ENCODE measurements at regions not wholly inside any gene's neighbourhood (a gene's known extent, or its start where the extent isn't known, plus 50 kb on each side); places are given as distances from the start of the nearest gene placed in this dataset.
"Not testable (repeated sequence)": the region's sequence is repeated elsewhere in the genome, so short reads cannot be mapped to it uniquely, and the experiment has no call there.

DNA sequence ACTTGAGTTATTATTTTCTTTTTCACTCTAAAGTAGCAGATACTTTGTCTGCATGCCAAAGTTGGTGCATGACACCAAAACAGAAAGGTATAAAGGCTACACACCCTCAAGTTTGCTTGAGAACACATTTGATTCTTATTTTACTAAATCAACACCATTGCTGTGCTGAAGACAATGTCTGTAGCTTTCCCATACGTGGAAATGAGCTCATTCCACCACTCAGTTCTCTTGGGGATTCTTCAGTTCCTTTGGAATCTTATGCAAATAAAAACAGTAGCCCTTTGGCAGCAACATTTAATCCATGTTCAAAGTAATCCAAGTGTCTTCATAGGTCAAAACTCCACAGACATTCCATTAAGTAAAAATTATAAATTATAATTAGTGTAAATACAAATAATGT lies 264.9 kb downstream of the TLE1 start:
- no peak for DNase-seq

DNA sequence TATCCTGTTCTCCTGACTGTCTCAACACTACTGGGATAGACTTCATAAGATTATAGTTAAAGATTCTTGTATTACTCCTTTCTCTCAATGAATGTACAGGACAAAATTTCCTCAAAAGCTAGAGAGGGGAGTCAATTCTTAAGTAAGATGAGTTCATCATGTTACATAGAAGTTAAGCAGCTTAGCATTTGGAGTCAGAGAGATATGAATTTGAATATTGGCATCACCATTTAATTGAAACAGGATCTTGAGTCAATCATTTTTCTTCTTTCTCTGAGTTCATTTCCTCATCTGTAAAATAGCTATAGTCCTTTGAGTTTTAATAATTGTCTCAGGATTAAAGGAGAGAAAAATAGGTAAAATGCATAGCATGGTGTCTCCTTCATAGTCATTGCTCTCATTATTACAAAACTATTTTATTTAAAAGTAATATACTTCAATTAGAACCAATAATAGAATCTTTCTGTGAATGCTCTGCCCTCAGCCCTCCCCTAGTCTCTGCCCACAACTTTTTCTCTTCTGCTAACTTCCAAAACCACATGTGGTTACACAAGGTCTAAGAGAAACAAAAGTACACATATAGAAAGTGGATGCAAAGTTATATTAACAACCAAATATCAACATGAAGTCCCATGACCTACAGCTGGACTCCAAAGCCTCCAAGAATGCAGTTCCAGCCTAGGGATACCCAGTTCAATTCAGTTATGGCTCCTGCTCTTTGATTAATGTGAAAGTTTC lies 265.6 kb downstream of the TLE1 start:
- DNase-seq: no peak

GRCh38 chr9:81421090-81421489 lies 268.3 kb downstream of the TLE1 start:
- not testable (repeated sequence) for DNase-seq

DNA sequence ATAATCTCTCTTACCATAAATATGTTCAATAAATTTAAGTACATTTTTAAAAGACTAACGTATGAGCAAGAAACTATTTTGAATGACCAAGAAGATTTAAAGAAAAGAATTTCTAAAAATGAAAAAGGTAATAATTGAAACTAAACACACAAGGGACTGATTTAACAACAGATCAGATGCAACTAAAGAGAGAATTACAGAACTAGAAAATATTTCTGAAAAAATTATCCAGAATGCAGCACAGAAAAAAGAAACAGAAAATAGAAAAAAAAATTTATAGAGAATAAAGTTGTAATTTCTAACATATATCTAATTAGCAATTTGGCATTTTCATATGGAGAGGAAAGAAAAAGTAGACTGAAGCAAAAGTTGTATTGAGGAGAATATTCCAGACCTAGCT lies 269.3 kb downstream of the TLE1 start:
- DNase-seq: no peak

GRCh38 chr9:81417941-81418340 lies 271.4 kb downstream of the TLE1 start:
- no peak for DNase-seq

DNA sequence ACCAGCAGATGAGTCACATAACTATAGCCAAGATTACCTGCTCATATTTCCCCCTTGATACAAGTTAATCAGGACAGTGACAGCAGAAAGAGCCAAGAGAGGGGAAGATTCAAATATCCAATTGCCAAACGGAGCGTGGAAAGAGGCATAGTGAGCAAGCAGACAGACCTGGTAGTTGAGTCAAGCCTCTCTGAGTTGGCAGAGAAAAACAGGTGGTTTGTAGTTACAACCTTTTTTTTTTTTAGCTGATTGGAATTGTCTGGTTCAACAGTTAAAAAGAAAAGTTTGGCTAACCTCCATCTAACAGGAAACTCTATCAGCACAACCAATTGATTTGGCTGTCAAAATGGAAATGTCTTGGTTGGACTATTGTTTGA lies 272.1 kb downstream of the TLE1 start:
- DNase-seq: no peak

GRCh38 chr9:81416476-81417298 lies 272.7 kb downstream of the TLE1 start:
- DNase-seq: no peak

DNA sequence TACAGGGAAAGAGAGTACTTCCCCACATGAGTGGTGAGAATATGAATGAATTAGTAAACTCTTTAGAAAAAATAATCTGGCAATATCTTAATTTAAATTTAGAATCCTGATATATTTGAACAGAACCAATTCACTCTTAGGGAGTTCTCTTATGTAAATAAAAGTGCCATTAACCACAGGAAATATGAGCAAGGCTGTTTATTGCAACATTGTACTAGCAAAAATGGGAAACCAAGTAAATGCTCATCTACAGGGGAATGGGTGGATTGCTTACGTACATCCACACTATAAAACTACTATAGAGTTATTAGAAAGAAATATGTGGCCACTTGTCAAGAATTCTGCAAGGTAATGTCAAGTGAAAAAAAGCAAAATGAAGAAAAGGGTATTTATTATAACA lies 274.5 kb downstream of the TLE1 start:
- DNase-seq: peak in 1 of 2 donors; percentile 3

DNA sequence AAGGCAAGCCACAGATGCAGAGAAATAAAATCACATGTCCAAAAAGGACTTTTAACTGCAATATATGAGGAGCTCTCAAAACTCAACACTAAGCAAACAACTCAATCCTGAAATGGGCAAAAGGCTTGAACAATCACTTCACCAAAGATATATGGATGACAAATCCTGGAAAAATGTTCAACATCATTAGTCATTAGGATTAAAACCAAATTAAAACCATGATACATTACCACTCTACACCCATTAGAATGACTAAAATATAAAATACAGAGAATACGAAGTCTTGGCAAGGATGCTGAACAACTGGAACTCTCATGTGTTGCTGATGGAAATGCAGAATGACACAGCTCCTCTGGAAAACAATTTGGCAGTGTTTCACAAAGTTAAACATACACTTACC lies 277.4 kb downstream of the TLE1 start:
- no peak for DNase-seq

DNA sequence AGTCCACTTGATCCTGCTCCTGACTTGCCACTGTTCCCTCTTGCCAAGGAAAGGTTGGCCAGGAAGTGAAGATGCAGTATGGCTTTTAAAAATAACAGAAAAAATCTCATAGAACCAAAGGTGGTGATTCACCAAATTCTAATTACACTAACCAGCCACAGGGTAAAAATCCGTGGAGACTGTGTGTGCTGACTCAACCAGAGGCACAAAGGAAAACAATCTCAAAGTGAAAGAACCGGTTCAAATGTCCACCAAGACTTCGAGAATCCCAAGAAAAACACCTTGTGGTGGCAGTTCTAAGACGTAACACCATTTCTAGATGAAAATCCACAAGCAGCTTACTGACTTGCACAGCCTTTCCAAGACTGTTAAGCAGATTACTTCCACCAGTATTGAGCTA lies 279.1 kb downstream of the TLE1 start:
- DNase-seq: no peak

- DNase-seq: peak; percentile 44 to 74
These were observed 280.4 kb downstream of the TLE1 start for GRCh38 chr9:81408951-81409350.

GRCh38 chr9:81404931-81405598 lies 284.3 kb downstream of the TLE1 start:
- DNase-seq: no peak

DNA sequence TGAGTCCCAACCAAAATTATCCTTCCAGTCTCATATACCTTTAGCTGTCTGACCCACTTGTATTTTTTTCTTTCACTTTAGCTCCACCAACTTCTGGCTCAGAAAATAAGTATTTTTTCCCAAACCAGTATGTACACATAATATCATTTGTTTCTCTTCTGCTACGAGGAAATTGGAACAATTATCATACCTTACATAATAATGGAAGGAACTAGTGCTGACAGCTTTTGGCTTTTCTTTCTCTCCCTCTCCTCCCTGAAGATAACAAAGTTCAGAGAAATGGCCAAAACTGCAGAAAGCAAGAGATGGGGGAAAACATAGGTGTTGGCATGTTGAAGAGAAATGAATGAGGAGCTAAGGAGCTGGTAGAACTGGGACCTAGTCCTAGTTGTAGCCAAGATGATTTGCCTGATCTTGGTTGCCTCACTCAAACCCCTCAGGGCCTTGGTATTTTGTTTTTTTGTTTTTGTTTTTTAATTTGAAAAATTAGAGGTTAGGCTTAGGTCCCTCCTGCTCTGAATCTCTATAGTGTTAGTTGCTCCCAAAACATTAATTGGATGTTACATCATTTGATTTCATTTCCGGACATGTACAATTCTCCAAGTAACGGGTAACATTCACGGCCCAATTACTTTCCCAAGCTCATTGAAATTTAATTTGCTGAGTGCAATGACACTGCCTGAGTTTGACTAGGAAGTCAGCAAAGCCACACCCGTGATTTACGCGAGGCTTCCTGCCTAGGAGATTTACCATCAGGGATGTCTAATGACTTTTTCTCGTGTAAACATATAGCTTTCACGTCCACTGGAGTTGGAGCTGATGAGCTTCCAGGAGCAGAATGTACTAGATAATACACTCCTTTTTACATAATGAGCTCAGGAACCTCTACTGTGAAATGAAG lies 291.6 kb downstream of the TLE1 start:
- no peak for DNase-seq

GRCh38 chr9:81396528-81396927 lies 292.8 kb downstream of the TLE1 start:
- DNase-seq: no peak

GRCh38 chr9:81395676-81396054 lies 293.7 kb downstream of the TLE1 start:
- no peak for DNase-seq

- DNase-seq: no peak
These were observed 294.3 kb downstream of the TLE1 start for GRCh38 chr9:81394881-81395675.

GRCh38 chr9:81393985-81394811 lies 295.1 kb downstream of the TLE1 start:
- DNase-seq: no peak

- DNase-seq: no peak
These were observed 297.9 kb downstream of the TLE1 start for GRCh38 chr9:81391457-81391825.

GRCh38 chr9:81390792-81391456 lies 298.4 kb downstream of the TLE1 start:
- no peak for DNase-seq

DNA sequence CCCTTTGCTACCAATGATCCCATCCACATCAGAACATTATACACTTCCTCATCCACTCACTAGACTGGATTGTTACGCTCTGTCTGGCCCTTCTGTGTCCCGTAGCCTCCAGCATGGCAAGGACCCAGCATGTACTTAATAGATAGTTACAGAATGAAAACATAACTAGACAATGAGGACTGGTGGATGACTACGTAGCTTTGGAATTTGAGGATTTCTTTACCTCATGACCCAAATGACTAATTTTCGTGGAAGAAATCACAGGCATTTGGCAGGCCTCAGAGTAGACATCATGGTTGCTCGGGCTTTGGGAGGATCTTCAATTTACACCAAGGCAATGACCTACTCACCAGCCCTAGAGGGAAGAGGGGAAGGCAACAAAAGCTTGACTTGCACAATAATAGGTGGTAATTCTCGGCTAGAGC lies 299.8 kb downstream of the TLE1 start:
- DNase-seq: no peak
